AG10803 (cell line): ENCODE measurements at regions not wholly inside any gene's neighbourhood (a gene's known extent, or its start where the extent isn't known, plus 50 kb on each side); places are given as distances from the start of the nearest gene placed in this dataset.

ENCODE experiments used
- DNase-seq: peaks from one replicate; pipeline ENCODE4 v3.0.0; 2010; ENCODE audit warnings: low read depth
- H3K4me3 ChIP-seq: 2 replicates; pipeline ENCODE4 v1.5.1; 2011; ENCODE audit warnings: mild to moderate bottlenecking, low read length, control low read depth
- TF ChIP-seq, protein P1 (sequence below): conservative IDR thresholded peaks from 2 replicates; pipeline ENCODE4 v1.5.1; 2011; ENCODE audit warnings: mild to moderate bottlenecking, low read length, control low read depth, inconsistent platforms

GRCh38 chr12:19695244-19696098 lies 256.2 kb downstream of the AEBP2 start:
- no peak overlapping the region for H3K4me3 ChIP-seq
- TF ChIP-seq, protein P1, sequence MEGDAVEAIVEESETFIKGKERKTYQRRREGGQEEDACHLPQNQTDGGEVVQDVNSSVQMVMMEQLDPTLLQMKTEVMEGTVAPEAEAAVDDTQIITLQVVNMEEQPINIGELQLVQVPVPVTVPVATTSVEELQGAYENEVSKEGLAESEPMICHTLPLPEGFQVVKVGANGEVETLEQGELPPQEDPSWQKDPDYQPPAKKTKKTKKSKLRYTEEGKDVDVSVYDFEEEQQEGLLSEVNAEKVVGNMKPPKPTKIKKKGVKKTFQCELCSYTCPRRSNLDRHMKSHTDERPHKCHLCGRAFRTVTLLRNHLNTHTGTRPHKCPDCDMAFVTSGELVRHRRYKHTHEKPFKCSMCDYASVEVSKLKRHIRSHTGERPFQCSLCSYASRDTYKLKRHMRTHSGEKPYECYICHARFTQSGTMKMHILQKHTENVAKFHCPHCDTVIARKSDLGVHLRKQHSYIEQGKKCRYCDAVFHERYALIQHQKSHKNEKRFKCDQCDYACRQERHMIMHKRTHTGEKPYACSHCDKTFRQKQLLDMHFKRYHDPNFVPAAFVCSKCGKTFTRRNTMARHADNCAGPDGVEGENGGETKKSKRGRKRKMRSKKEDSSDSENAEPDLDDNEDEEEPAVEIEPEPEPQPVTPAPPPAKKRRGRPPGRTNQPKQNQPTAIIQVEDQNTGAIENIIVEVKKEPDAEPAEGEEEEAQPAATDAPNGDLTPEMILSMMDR, result no peak
- peak; percentile 20 for DNase-seq

- H3K4me3 ChIP-seq, result no peak overlapping the region
- TF ChIP-seq, protein P1, result no peak
- DNase-seq, result no peak
These were observed 261.7 kb downstream of the AEBP2 start for GRCh38 chr12:19700969-19701368.

DNA sequence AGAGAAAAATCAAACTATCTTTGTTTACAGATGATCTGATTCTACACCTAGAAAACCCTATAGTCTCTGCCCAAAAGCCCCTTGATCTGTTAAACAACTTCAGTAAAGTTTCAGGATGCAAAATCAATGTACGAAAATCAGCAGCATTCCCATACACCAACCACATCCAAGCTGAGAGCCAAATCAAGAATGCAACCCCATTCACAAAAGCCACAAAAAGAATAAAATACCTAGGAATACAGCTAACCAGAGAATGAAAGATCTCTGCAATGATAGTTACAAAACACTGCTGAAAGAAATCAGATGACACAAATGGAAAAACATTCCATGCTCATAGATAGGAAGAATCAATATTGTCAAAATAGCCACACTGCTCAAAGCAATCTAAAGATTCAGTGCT lies 265.7 kb downstream of the AEBP2 start:
- TF ChIP-seq, protein P1, result no peak
- peak; percentile 20 for DNase-seq
- no peak overlapping the region for H3K4me3 ChIP-seq

- TF ChIP-seq, protein P1, result no peak
- DNase-seq, result peak; percentile 37
- no peak overlapping the region for H3K4me3 ChIP-seq
These were observed 267.6 kb downstream of the AEBP2 start for GRCh38 chr12:19706936-19707335.

DNA sequence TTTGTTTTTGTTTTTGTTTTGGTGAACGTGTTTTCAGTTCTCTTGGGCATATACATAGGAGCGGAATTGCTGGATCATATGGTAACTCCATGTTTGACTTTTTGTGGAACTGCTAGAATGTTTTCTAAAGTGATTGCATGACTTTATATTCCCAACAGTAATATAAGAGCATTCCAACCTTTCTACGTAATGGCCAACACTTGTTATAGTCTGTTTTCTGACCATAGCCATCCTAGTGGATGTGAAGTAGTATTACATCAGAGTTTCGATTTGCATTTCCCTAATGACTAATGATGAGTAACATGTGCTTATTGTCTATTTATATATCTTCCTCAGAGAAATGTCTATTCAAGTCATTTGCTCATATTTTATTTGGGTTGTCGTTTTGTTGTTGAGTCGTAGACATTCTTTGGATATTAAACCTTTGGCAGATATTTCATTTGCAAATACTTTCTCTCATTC lies 268.7 kb downstream of the AEBP2 start:
- H3K4me3 ChIP-seq, result no peak overlapping the region
- DNase-seq, result peak; percentile 35
- TF ChIP-seq, protein P1, result peak; percentile 17; the same call in 1 of the 2 replicates

- H3K4me3 ChIP-seq, result no peak overlapping the region
- DNase-seq, result no peak
- TF ChIP-seq, protein P1, result no peak
These were observed 270.6 kb downstream of the AEBP2 start for GRCh38 chr12:19709889-19710288.
